Suprapubic skin (tissue), 3 donors: ENCODE measurements at regions not wholly inside any gene's neighbourhood (a gene's known extent, or its start where the extent isn't known, plus 50 kb on each side); places are given as distances from the start of the nearest gene placed in this dataset.

ENCODE experiments used
- CTCF ChIP-seq, 2 donors: fragments of 200-600 bp in 1 of 2; fragments of 450-650 bp in 1 of 2; sonication (generic) in 1 of 2; IDR thresholded peaks; one replicate each; pipeline ENCODE4 v1.5.1; 2016 to 2019; ENCODE audit warnings: antibody characterized with exemption in 2 of 2, mild to moderate bottlenecking in 1 of 2, moderate library complexity in 1 of 2
- EP300 ChIP-seq: sonication (generic); formaldehyde crosslinking; IDR thresholded peaks from one replicate; pipeline ENCODE4 v1.6.1; 2017; ENCODE audit warnings: antibody characterized with exemption
- POLR2A ChIP-seq, 2 donors: fragments of 450-650 bp; IDR thresholded peaks; one replicate each; pipeline ENCODE4 v1.6.1; 2017; ENCODE audit warnings: antibody characterized with exemption in 2 of 2, mild to moderate bottlenecking in 2 of 2, moderate library complexity in 2 of 2

DNA sequence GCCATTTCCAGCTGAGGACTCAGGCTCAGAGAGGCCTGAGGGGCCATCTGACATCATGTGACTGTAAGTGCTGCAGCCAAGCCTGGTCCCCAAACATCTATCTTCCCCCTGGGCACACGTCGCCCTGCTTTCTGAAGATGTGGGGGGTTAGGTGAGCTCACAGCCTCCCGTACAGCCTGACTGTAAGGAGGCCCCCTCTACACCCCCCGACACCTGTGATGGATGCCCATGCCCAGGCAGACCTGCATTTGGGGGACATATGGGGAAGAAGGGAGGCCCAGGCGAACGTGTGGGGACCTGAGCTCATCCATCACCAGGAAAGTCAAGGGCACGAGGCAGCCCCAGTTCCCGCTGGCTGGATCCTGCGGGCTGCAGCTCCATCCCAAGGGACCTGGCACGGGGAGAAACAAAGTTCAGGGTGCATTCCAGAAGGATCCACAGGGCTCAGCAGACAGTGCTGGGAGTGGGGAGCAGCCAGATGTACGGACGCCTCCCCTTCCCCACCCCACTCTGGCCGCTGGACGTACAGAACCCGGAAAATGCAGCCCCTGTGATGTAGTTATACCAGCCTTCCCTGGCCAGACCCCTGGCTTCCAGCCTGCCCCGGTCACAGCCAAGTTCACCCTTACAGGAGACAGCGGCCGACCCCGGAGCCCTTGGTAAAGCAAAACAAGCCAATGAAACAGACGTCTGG, 1431.4 kb downstream of the BRD1 start:
- TF ChIP-seq CTCF (IDR thresholded peaks at IDR 0.05) (no peak), POLR2A (IDR thresholded peaks at IDR 0.05) (no peak), EP300 (no peak)
